ENCODE measurements at regions not wholly inside any gene's neighbourhood (a gene's known extent, or its start where the extent isn't known, plus 50 kb on each side); places are given as distances from the start of the nearest gene placed in this dataset.
"Not testable (repeated sequence)": the region's sequence is repeated elsewhere in the genome, so short reads cannot be mapped to it uniquely, and the experiment has no call there.

GRCh38 chr10:8415029-8415428 lies 360.5 kb downstream of the GATA3 start:
- H2AFZ ChIP-seq (ENCODE audit: control insufficient read depth, low read depth, low read length); RAD21 ChIA-PET (ENCODE audit: unreplicated experiment); BruUV-seq (replicated peaks); H4K20me1 ChIP-seq (ENCODE audit: control insufficient read depth, insufficient read depth); DNase-seq (ENCODE audit: low read depth, low spot score); intact Hi-C loops (cut with micrococcal nuclease; ENCODE audit: unreplicated experiment); ATAC-seq; H3K36me3 ChIP-seq (ENCODE audit: control insufficient read depth in 2 of 2, insufficient read depth in 2 of 2, low read length in 1 of 2); H3K9ac ChIP-seq (ENCODE audit: control insufficient read depth, insufficient read depth, low read length); H3K9me3 ChIP-seq (replicated peaks; ENCODE audit: control insufficient read depth, insufficient read depth, low read length); H3K4me1 ChIP-seq (ENCODE audit: control insufficient read depth, insufficient read depth, low read length); in situ Hi-C loops (cut with MboI); FAIRE-seq; H3K4me3 ChIP-seq; H3K27me3 ChIP-seq (replicated peaks in 1 of 2; ENCODE audit: control insufficient read depth in 2 of 2, insufficient read depth in 2 of 2, low read length in 1 of 2); H3K79me2 ChIP-seq (ENCODE audit: control insufficient read depth, insufficient read depth, low read length); POLR2A ChIA-PET; H3K4me2 ChIP-seq (ENCODE audit: control insufficient read depth, insufficient read depth); H3K27ac ChIP-seq (ENCODE audit: control insufficient read depth, insufficient read depth): not testable (repeated sequence)
- CTCF ChIA-PET = interaction anchor here (0.6 kb wide), 1 partner anchor 437 kb away, joined by 3 read pairs; no protein-coding TSS in a partner anchor
- SMC1A ChIA-PET (ENCODE audit: uncharacterized antibody, unreplicated experiment) = interaction anchor here (0.6 kb wide), 1 partner anchor 13 kb away, joined by 3 read pairs; no protein-coding TSS in a partner anchor
- WGBS (ENCODE audit: insufficient coverage, insufficient replicate concordance, low lambda C conversion rate, missing lambda C conversion rate) = 0% methylated on average over 2 of the region's 2 CpGs

GRCh38 chr10:8416192-8416701 lies 361.8 kb downstream of the GATA3 start:
- Histone ChIP-seq H3K4me1 (ENCODE audit: control insufficient read depth, insufficient read depth, low read length) (no peaks in the 10 kb centered on the region), H3K9me3 (replicated peaks; ENCODE audit: control insufficient read depth, insufficient read depth, low read length) (no peaks in the 10 kb centered on the region), H3K27ac (ENCODE audit: control insufficient read depth, insufficient read depth) (no peak overlapping the region), H3K4me3 (no peak overlapping the region), H2AFZ (ENCODE audit: control insufficient read depth, low read depth, low read length) (no peak overlapping the region), H4K20me1 (ENCODE audit: control insufficient read depth, insufficient read depth) (no peaks in the 10 kb centered on the region), H3K79me2 (ENCODE audit: control insufficient read depth, insufficient read depth, low read length) (no peaks in the 10 kb centered on the region), H3K9ac (ENCODE audit: control insufficient read depth, insufficient read depth, low read length) (no peak overlapping the region), H3K4me2 (ENCODE audit: control insufficient read depth, insufficient read depth) (no peak overlapping the region), H3K36me3 (ENCODE audit: control insufficient read depth in 2 of 2, insufficient read depth in 2 of 2, low read length in 1 of 2) (no peaks in the 10 kb centered on the region), H3K27me3 (replicated peaks in 1 of 2; ENCODE audit: control insufficient read depth in 2 of 2, insufficient read depth in 2 of 2, low read length in 1 of 2) (no peaks in the 10 kb centered on the region)
- no peak for DNase-seq (ENCODE audit: low read depth, low spot score)
- intact Hi-C loops (cut with micrococcal nuclease; ENCODE audit: unreplicated experiment) (no loop called here), in situ Hi-C loops (cut with MboI) (no loop called here)
- ChIA-PET POLR2A (interaction anchor here (0.6 kb wide), 1 partner anchor 13 kb away, joined by 3 read pairs; no protein-coding TSS in a partner anchor), CTCF (no interaction called here), RAD21 (ENCODE audit: unreplicated experiment) (no interaction called here), SMC1A (ENCODE audit: uncharacterized antibody, unreplicated experiment) (interaction anchor here (1.5 kb wide), 1 partner anchor 13 kb away, joined by 3 read pairs; no protein-coding TSS in a partner anchor)
- ATAC-seq = peak; percentile 84
- WGBS (ENCODE audit: insufficient coverage, insufficient replicate concordance, low lambda C conversion rate, missing lambda C conversion rate) = 4% methylated on average over 8 of the region's 8 CpGs
- no peak for FAIRE-seq
- BruUV-seq (replicated peaks) = no TSS peak
- TF ChIP-seq CREB1 (IDR thresholded peaks at IDR 0.05; ENCODE audit: low read depth) (peak; percentile 49; the same call in 1 of the 2 replicates), NR2F1 (conservative IDR thresholded peaks at IDR 0.05) (peak; percentile 75), NFXL1 (IDR thresholded peaks at IDR 0.05; ENCODE audit: borderline replicate concordance) (no peak), YBX1 (IDR thresholded peaks at IDR 0.05) (no peak), RBBP5 (conservative IDR thresholded peaks at IDR 0.05) (no peak), HDGF (IDR thresholded peaks at IDR 0.05) (no peak), MXI1 (IDR thresholded peaks at IDR 0.05; ENCODE audit: low read depth, low read length) (no peak), ELK1 (IDR thresholded peaks at IDR 0.05; ENCODE audit: low read depth, low read length) (no peak), RELA (IDR thresholded peaks at IDR 0.05; ENCODE audit: borderline replicate concordance, partially characterized antibody) (no peak), SMAD1 (IDR thresholded peaks at IDR 0.05; ENCODE audit: low read depth, partially characterized antibody) (no peak), BCL11A (IDR thresholded peaks at IDR 0.05; ENCODE audit: low read depth, low read length) (no peak), SP1 (IDR thresholded peaks at IDR 0.05; ENCODE audit: low read depth, low read length) (no peak), E2F4 (IDR thresholded peaks at IDR 0.05; ENCODE audit: low read depth, low read length) (no peak), IRF5 (IDR thresholded peaks at IDR 0.05; ENCODE audit: borderline replicate concordance) (no peak), ZZZ3 (IDR thresholded peaks at IDR 0.05; ENCODE audit: control insufficient read depth, insufficient read length, low read depth) (no peak)
